HepG2 (cell line): ENCODE measurements at regions not wholly inside any gene's neighbourhood (a gene's known extent, or its start where the extent isn't known, plus 50 kb on each side); places are given as distances from the start of the nearest gene placed in this dataset.

Experiments
- BRF2 ChIP-seq: sonication (generic); formaldehyde crosslinking; IDR thresholded peaks from 2 replicates; pipeline ENCODE4 v1.8.1; 2022; ENCODE audit warnings: mild to moderate bottlenecking, missing genetic modification reagents
- CHCHD3 ChIP-seq: sonication (generic); formaldehyde crosslinking; IDR thresholded peaks from 2 replicates; pipeline ENCODE4 v1.8.0; 2022; ENCODE audit warnings: mild to moderate bottlenecking, missing genetic modification reagents, moderate library complexity
- MEF2D ChIP-seq: sonication (generic); formaldehyde crosslinking; IDR thresholded peaks from 2 replicates; pipeline ENCODE4 v1.5.1; 2020; ENCODE audit warnings: mild to moderate bottlenecking, missing genetic modification reagents
- TBX3 ChIP-seq: fragments of 450-650 bp; IDR thresholded peaks from 2 replicates; pipeline ENCODE4 v1.6.1; 2017; ENCODE audit warnings: antibody characterized with exemption, mild to moderate bottlenecking, inconsistent platforms, borderline replicate concordance

- no peak for TF ChIP-seq MEF2D
- no peak for TF ChIP-seq CHCHD3 (CRISPR knock-in tag)
- no peak for TF ChIP-seq BRF2 (CRISPR knock-in tag)
- TF ChIP-seq TBX3 = no peak
These were observed 392.2 kb upstream of the CELF2 start for GRCh38 chr10:10625491-10625890.
